MV-4-11 (cell line): ENCODE measurements at regions not wholly inside any gene's neighbourhood (a gene's known extent, or its start where the extent isn't known, plus 50 kb on each side); places are given as distances from the start of the nearest gene placed in this dataset.
"Not testable (repeated sequence)": the region's sequence is repeated elsewhere in the genome, so short reads cannot be mapped to it uniquely, and the experiment has no call there.

Experiments used
- DNase-seq: peaks from one replicate; lab custom pipeline; 2025; lab: John Stamatoyannopoulos, UW

GRCh38 chr7:42685911-42686310, 226.0 kb downstream of the C7orf25 start:
- no peak for DNase-seq

- no peak for DNase-seq
Observed at GRCh38 chr7:42677751-42678699, 233.8 kb downstream of the C7orf25 start.

DNA sequence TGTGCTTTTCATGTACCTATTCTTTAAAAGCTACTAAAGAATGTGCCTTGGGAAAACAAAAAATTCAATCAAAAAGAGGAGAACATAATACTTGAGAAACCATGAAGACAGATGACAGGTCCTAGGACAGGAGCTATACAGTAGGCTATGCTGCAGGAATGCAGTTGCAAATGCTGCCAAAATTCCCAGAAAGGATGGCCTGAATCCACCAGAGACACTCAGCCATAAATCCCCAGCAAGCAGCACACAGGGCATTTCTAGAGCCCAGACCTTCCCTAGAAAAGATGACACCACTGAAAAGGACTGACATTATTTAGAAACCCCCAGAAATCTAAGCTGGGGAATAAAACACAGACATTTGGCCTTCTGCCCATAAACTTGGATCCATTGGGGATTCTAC, 237.3 kb downstream of the C7orf25 start:
- DNase-seq: no peak

DNA sequence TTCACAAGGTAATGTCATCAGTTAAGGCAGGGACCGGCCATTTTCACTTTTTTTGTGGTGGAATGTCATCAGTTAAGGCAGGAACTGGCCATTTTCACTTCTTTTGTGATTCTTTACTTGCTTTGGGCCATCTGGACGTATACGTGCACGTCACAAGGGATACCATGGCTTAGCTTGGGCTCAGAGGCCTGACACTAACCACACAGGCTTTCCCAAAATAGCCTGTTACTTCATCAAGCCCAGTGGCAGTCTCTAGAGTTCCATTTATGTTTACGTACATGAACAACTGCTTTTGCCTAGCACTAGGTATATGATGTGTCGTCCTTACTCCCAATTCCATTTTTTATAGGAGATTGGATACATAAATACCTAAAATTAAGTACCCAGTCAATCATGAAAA, 237.9 kb downstream of the C7orf25 start:
- DNase-seq: peak; percentile 40

DNA sequence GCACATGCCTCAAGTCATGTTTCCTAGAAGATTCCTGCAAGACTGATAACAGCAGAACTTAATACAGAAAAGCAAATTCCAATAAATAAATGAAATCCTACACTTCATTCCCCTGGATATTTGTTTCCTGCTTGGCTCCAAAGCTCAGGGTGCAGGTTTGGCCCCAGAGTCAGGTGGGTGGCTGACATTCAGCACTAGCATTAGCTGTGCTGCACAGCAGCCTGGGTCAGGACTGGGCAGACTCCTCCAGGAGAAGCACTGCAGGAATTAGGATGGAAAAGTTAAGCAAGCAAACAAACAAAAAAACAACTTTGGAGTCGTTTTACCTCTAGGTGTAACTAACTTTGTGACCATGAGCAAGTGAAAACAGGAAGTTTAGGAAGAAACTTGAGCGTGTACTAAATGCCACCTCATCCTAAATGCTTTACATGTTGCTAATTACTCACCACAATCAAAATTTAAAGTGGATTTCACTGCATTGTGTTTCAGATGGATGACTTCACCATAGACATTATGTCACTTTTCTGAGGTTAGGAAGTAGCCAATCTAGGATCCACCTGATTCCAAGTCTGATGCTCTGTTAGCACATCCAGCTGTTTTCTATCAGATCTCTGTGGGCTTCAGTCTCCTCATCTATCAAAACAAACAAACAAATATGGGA, 239.4 kb downstream of the C7orf25 start:
- no peak for DNase-seq

DNA sequence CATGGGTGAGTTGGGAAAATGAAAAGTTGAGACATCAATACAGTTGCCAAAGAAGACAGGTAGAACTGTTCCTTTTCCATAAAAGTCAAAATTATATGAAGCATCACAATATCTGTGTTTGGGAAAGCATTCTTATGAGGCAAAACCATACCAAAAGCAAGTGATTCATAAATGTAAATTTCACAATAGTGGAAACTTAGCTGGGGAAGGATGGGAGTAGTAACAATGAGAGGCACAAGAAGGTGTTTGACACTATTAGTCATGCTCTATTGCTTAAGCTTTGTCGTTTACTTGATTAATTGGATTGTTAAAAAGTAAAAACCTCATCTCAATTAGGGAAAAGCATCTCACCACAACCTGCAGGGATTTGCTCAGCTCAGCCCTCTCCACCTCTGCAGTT, 240.2 kb downstream of the C7orf25 start:
- DNase-seq: peak; percentile 19

DNA sequence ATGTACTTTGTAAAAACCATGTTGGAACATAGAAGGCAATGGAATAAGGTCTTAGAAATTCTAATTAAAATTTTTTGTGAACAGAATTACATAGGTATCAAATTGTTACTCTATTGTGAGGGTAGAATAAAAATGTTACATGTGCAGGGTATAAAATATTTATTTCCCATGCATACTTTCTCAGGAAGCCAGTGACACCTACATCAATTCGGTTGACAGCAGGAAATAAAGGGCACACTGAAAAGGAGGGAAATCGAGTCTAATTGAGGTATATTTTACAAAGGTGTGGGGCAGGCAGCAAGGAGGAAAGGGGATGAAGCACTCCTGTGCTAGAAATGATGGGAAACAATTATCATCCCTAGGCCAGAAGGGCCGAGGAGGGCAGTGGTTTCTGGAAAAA, 244.9 kb downstream of the C7orf25 start:
- DNase-seq: no peak

DNA sequence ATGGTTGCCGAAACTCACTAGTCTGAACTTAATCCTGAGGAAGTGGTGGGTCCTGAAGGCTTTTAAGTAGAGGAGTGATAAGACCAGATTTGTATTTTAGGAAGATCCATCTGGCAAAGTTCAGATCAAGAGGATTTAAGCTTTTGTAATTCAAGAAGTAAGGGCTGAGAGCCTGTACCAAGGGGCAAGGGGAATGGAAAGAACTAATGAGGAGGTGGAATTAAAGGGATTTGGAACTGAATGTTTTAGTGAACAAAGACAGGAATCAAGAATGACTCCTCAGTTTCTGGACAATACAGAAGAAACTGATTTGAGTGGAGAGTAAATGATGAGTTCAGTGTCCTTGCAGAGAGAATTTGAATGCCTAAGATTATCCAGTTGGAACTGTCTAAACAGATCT, 249.0 kb downstream of the C7orf25 start:
- no peak for DNase-seq

DNA sequence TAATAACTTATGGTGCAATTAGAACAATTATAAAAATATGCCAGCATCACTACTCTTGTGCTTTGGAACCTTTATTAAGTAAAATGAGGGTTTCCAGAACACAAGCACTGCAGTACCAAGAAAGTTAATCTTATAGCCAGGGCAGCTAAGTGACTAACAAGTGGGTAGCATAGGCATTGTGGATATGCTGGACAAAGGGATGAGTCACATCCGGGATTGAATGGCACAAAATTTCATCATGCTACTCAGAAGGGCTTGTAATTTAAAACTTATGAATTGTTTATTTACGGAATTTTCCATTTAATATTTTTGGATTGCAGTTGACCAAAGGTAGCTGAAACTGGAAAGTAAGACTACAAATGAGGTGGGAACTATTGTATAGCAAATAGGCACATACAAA, 250.6 kb downstream of the C7orf25 start:
- no peak for DNase-seq

DNA sequence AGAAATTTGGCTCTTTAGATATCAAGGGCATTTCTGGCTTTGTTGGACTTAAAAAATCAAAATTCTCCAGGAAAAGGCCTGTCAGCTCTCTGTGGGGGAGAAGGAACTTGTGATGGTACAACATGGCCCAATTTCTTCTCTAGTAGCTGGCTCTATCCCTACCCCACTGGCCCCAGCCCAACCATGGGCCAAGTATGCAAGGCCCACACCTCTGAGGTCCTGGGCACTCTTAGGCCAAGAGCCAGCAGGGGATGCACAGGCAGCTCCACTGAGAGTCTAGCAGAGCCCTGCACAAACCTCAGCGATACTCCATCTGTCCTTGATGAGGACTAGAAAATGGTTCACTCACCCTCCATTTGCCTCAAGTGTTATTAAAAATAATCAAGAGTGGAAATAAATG, 261.2 kb downstream of the C7orf25 start:
- no peak for DNase-seq

DNA sequence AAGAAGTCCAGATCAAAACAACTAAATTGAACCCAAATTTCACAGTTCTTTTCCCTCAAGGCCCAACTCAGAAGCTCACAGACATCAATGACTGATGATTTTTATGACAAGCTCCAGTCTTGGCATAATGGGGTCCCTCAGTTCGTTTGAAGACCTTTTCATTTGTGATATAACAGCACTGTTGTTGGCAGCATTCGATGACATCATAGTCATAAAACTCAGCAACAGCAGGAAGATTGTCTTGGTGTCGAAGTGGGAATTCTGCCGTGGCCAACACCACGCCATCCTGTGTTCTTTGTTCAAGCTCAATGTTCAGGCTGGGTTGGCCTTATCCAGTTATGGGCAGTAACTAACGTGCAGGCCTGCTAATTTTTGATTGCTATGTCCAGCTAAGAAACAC, 261.7 kb downstream of the C7orf25 start:
- DNase-seq: no peak

- no peak for DNase-seq
Observed at GRCh38 chr7:42645906-42646305, 266.0 kb downstream of the C7orf25 start.

DNA sequence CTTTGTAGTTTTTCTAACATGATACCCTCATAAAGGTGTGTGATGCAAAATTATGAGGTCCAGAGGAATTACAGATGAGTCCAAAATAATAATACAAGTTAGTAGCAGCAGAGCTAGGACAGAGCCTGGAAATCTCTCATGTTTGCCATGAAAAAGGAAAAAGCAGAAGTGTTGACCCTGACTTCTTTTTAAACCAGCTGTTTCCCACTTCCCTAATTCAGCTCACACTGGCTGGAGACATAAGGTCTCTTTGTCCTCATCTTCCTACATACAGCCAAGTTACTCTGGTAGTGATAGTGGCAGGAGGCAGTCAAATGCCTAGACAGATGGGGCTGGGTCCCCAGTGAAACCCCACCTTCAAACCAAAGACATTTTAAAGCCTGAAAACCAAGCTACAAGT, 269.2 kb downstream of the C7orf25 start:
- peak; percentile 69 for DNase-seq

GRCh38 chr7:42639930-42640329, 271.9 kb downstream of the C7orf25 start:
- no peak for DNase-seq

DNA sequence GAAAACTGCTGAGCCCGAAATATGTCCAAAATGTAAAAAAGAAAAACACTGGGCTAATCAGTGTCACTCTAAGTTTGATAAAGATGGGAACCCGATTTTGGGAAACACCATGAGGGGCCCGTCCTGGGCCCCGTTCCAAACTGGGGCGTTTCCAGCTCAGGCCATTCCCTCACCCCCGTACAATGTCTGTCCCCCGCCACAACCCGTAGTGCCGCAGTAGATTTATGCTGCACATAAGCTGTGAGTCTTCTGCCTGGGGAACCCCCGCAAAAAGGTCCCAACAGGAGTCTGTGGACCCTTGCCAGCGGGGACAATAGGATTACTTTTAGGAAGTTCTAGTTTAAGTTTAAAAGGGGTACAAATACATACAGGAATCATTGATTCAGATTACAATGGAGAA, 275.5 kb downstream of the C7orf25 start:
- not testable (repeated sequence) for DNase-seq

DNA sequence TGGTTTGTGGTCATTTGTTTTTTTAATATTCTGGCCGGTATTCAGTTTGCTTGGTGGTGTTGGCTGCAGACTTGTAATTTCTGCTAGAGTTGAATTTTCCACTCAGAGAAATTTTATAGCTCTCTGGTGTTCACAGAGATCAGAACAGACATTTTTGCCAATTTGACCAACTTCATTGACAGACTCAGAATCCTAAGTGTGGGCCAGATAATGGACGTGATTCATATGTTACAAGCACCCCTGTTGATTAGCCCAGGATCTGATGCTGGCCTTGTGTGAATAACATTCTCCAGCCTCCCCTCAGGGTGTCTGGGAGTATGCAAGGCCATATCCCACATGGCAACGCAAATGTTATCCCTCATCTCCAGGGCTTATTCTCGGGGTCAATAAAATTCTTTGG, 283.8 kb downstream of the C7orf25 start:
- no peak for DNase-seq

GRCh38 chr7:42627626-42628025, 284.2 kb downstream of the C7orf25 start:
- no peak for DNase-seq

DNA sequence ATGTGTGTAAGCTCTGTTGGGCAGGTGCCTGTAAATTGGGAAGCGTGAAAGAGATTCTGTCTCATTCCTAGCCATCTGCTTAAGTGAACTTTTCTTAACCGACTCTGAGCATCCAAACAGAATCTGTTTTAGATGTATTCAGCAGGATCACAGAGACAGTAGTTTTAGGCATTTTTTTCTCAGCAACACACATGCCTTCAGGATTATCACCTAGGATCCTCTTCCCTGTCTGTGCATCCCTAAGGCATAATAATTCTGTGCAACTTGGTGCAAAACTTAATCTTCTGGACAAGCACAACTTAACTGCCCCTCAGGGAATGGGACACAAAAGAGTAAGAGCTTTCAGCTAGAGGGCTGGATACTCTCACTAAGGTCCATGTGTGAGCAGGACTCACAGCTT, 284.8 kb downstream of the C7orf25 start:
- DNase-seq: no peak

DNA sequence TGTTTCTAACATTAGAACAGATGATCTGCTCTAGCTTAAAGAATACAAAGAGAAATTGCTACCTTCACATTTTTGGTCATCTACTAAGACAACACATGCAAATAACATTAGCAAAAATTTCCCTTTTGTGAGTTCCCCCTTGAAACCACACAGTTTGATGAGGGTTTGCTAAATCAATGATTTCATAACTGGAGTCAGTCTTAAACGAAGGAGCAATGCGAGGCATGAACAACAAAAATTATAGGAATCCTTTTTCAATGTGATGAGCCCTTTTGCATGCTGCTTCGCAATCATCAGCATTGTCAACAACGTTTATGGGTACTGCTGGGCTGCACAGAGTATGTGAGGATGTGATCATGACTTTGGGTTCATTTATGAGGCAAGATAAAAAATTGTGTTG, 286.4 kb downstream of the C7orf25 start:
- DNase-seq: no peak

DNA sequence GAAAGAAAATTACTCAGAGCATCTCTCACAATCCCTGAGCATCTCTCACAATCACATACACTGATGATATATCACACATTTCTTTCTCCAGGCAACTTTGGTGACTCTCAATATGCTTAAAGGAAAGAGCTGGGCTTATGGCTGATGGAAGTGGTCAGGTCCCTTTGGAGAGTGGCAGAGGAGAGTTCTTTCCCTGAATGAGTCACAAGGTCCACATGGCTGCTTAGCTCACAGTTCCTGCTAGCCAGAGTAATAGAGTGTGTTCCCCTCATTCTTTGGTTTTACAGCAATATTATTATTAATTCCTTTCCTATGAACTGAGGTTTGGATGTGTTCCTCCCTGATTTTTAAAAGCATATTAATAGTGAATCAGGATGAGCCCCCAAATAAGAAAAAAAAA, 287.4 kb downstream of the C7orf25 start:
- no peak for DNase-seq

DNA sequence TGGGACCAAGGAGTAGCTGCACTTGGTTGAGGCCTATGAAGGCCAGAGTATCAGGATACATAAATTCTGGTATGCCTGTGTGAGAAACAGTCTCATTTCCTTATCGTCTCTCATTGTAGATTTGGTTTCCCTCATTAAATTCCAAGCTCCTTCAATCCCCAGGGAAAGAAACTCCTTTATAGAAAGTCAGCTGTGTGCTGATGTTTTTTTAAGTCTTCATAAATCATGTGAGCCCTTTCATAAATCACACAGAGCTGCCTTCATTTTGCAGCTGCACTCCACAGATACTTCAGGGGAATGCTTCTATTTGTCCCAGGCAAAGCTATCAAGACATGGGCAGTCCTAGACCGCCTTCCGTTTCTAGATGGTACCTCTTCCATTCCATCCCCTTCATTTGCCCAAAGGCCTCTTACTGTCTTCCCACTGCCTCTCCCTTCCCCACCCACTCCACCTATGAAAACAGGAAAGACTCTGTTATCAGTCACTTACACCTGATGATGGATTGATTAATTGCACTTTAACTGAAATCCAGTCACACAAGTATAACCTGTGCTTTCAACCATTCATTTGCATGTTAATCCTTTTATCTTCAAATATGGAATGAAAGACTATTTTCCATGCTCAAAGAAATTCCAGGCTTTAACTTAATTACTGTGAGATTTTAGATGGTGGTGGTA, 290.2 kb downstream of the C7orf25 start:
- DNase-seq: no peak

DNA sequence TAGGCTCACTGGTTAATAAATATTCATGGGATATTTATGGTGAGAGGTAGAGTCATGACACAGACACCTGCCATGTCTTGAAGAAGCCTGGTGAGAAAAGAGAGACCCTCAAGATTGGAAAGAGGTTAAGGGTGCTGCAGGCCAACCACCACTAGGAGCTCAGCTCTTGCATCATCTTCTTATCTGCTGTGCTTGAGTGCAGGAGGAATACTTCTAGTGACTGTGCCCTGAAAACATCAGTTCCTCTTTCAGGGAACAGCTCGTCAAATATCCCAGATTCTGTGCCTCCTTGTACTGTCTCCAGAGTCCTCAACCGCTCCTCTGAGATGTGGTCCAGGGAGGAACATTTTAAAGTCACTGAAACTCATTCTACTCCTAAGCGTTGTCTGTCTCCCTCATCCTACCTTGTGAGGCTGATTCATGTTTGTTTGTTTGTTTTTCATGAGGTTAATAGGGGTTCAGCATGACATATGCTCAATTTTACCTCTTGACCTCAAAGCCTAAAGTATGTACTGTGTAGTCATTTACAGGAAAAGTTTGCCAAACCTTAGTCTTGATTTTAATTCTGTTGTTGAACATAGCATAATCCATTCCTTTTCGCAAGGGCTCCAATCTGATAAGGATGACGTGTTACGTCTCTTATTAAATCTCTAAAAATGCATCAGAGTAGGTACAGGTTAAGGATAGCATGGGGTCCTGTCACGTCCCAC, 293.1 kb downstream of the C7orf25 start:
- DNase-seq: peak; percentile 33
